HG03280 (cell line): ENCODE measurements at regions not wholly inside any gene's neighbourhood (a gene's known extent, or its start where the extent isn't known, plus 50 kb on each side); places are given as distances from the start of the nearest gene placed in this dataset.

Experiments
- ATAC-seq: cut with Tn5 transposase; IDR thresholded peaks from one replicate; pipeline ENCODE4 v1.9.1; 2021; ENCODE audit warnings: mild to moderate bottlenecking, moderate library complexity; ENCODE audit not compliant: unreplicated experiment

DNA sequence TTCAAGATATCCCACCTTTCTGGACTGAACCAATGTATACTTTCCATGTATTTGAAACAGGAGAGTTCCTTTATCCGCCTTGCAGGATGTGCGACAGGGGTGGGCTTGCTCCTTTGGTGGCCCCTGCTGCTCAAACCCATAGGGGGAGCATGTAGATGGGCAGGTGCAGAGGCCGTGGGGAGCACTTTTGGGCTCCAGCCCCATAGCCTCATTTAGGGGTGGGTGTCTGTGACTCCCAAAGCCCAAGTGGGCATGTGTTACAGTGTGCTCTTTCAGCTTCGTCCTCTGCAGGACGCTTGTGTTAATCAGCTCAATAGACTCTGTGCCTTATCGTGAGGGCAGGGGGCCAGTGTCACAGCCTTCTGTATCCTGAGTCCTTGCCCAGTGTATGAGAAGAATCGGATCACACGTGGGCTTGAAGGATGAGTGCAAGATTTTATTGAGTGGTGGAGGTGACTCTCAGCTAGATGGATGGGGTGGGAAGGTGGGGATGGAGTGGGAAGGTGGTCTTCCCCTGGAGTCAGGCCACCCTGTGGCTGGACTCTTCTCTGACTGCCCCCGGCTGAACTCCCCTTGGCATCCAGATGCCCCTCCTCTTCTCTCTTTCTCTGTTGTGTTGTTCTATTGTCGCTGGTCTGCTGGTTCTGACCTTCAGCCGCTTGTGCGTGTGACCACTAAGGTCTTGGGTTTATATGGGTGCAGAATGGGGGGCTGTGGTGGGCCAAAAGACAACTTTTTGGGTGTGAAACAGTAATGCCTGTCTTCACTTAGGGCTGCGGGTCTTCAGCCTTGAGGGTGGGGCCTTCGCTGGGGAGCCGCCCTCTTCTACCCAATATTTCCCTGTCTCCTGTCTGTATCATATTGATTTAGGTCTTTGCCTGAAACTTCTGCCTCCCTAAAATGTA is 262.2 kb downstream of the GLRX3 start:
- ATAC-seq: no peak

DNA sequence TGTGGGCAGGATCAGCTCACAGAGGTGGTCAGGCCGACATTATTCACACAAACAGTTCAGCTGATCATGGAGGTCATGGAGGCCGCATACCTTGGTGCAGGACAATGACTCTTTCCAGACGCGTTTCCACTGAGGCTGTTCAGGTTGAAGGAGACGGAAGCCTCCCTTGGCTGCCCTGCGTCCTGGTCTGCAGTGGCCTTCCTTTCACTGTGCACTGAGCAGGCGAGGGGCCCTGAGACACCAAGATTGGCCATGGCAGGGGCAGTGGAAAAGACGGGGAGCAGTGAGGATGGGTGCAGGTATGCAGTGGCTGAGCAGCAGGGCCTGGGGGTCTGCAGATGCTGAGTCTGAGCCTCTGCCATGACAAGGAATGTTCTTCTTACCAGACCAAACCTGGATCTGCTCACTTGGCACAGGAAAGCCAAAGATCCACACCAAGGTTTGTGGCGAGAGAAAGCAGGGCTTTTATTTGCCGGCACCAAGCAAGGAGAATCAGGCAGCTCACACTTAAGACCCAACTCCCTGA is 263.3 kb downstream of the GLRX3 start:
- ATAC-seq: no peak

DNA sequence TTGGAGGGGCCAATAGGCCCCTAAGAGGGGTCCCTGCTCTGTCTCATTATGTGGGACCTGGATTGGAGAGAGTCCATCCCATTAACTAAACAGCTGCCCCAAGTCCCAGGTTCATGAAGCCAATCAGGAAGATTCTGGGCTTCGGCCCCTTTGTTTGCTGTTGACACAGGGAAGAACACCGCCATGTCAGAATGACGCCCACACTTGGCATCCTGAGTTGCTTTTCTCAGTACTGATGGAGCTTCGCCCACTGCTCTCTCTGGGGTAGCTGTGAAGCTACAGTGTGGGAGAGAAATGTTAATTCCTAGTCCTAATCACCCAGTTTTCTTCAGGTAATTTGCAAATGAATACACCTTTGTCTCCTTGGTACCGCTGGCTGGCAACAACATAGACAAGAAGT is 264.7 kb downstream of the GLRX3 start:
- ATAC-seq: no peak

DNA sequence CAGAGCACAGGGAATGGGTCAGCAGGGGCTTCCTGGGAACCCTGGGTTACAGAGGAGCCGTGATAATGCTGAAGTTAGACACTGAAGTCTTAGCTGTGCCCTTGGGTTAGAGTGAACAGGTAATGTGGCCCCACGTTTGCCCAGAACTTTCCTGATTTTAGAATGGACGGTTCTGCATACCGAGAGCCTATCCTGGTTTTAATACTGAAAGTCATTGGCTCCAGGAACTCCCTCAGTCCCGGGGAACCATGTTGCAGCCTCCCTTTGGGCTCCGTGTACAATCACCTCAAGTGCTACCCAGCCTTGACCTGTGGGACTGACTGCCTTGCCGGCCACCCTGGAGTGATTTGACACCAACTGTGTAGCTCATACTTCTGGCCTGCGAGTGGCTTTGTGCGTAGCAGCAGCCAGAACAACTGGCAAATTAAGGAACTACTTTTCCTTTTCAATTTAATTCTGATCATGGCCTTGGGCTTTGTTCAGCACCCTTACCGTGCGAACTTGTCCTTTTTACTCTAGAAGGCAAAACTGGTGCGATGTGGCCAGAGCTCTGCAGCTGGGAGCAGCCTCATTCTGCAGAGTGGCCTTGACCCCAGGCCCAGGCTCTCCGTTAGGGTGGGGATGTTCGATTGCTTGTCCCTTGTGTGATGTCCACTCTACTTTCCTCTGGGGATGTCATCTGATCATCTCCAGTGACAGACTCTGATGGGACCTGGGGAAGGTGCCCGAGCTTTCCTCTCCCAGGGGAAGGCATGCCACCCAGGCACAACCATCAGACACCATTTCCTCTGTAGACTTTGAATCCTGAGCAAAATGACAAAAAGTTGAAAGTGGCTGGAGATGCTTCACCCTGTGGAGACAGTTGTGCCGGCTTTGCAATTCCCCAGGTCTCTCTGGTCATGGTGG is 265.9 kb downstream of the GLRX3 start:
- no peak for ATAC-seq

DNA sequence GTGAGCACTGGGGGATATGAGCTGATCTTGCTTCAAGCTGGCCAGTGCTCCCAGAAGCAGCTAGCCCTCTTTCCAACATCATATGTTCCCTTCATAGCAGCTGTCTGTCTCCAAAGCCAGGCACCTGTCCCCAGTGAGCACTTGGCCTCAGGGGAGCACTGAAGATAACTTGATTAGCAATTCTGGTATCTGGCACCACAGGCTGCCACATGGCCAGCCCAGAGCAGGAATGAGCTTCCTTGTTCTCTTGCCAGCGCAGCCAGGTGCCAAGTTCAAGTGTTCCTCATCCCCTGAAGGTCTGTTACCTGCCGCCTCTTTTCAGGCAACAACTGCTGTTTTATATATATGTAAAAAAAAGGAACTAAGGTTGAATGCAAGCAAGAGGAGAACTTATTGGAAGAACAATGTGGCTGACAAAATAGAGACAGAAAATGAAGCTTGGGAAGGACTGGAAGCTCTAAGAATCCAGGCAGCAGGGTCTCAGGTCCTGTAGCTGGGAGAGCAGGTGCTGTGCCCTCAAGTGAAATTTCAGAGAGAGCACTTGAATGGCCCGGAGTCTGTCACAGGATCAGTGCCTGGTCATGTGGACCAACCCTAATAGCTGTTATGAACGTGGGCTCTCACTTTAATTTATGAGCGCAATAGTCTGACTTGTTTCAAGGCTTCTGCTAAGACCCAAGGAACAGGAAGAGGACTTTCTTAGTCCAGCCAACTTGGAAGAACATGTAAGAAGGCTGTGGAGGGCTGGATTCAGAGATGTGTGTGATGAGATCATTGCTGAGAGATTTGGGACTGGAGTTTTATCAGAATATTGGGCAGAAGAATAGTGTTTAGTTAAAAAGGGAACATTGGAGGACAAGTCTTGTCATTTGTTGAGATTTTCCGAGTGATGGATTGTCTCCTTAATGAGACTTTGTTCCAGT is 267.2 kb downstream of the GLRX3 start:
- no peak for ATAC-seq

DNA sequence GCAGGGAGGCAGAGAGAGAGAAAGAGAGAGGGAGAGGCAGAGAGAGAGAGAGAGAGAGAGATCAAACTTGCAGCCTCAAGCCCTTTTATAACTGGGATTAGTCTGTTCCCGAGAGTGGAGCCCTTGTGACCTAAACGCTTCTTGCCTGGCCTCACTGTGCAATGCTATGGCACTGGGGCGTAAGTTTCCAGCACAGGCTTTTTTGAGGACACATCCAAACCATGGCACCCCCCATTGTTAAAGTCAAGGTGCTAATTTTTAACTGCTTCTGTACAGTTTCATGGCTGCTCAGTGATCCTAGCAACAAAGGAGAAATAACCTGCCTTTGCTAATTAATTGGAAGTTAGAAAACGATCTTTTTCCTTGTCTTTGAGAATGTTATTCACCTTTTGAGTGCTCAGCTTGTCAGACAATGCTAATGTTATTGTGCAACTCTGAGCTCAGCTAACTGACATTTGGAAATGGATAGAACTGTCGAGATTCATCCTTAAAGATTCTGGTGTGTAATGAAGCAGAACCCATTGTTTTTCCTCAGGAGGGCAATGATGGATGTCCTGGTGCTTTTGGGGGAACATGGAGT is 268.4 kb downstream of the GLRX3 start:
- no peak for ATAC-seq

DNA sequence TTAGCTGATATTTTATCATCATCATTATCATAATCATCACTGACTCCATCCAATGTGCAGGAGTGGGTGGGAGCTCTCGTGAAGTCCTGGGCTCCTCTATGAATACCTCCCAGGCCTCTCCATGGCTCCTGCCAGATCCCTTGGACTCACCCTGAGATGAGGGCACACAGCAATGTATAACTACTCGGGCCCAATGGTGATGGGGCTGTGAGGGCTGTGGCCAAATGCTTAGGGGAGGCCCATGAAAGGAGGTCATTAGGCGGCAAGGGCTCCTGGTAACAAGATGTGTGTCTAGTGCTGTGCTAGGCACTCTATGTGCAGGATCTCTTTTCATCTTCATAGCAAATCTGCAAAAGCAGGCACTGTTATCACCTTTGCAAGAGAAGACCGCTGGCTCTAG is 270.9 kb downstream of the GLRX3 start:
- no peak for ATAC-seq

DNA sequence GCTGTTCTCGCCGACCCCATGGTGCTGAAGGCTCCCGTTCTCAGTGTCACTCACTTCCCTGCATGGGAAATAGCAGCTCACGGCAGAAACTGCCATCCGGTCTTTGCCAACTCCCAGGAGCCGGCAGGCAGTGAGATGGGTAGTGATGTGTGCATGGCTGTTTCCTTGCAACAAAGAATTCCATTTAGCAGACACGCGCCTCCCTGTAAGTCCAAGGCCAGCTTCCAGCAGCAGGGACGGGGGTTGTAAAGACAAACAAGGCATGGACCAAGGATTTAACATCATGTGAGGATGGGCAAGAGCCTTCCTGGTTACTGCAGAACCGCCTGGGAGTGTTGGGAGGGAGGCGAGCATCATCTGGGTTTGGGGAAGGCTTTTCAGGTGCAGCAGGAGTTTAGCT is 273.1 kb downstream of the GLRX3 start:
- ATAC-seq: no peak

DNA sequence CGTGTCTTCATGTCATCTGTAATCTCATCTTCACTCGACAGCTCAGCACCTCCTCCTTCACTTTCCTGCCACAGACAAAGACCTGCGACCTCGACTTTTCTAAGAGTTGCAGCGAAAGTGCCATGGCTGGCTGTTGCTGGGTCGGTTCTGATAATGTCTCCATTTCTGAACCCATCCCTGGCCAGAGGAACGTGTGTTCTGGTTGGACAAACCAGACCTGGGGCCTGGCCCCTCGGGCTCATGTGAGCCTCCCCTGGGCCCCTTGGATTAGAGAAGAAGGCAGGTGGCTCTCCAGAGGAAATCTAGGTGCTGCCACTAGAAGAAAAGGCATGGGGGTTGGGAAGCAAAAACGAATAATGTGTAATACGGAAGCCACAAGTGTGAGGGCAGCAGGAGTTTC is 273.7 kb downstream of the GLRX3 start:
- no peak for ATAC-seq

DNA sequence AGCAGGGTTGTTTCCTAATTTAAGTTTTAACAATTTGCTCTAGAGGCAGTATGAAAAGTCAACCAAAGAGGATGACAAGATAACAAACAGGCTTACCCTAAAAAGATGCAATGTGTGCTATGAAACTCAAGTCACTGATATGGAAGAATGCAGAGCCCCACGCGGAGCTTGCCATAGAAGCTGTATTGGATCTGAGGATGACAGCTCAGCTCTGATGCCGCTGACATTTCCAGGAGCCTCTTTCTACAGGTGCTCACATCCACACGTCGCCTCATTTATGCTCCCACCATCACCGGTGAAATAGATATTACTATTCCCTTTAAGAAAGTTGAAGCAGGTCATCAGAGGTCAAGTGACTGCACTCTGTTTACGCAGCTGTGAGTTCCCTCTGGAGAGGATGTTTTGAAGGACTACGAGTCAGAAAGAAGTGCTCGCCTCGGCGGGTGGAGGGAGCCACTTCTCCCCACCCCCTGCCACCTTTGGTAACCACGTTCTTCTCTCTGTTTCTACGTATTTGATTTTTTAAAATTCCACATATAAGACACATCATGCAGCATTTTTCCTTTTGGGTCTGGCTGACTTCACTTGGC is 275.4 kb downstream of the GLRX3 start:
- ATAC-seq: no peak

DNA sequence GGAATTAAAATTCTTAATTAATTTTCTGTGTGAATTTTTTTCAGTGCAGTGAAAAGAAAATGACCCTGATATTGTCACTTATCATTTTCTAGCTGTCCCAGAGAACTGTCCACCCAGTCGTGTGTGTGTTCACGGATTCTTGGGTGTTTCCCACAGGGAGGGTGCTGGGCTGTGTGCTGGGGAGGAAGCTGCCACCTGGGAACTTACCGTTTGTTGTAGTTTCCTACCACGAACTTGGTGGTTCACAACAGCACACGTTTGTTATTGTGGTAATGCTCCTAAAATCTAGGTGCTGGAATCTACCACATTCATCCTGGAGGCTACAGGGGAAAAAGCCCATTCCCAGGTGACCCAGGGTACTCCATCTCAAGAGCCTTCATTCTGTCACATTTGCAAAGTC is 276.1 kb downstream of the GLRX3 start:
- ATAC-seq: no peak

DNA sequence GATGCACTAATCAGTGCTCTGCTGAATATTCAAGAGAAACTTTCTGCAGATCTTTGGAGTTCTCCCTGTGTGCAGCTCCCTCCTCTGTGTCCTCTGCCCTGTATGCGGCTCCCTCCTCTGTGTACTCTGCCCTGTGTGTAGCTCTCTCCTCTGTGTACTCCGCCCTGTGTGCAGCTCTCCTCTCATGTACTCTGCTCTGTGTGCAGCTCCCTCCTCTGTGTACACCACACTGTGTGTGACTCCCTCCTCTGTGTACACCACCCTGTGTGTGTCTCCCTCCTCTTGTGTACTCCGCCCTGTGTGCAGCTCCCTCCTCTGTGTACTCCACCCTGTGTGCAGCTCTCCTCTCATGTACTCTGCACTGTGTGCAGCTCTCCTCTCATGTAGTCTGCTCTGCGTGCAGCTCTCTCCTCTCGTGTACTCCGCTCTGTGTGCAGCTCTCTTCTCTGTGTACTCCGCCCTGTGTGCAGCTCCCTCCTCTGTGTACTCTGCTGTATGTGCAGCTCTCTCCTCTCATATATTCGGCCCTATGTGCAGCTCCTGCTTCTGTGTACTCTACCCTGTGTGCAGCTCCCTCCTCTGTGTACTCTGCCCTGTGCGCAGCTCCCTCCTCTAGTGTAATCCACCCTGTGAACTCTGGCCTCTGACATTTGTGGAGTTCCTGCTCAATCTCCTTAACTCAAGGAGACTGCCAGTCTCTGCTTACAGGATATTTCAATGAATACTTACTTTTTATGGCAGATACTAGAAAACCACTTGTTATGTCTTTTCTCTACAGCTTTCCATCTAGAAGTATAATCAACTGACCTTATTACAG is 280.4 kb downstream of the GLRX3 start:
- no peak for ATAC-seq

DNA sequence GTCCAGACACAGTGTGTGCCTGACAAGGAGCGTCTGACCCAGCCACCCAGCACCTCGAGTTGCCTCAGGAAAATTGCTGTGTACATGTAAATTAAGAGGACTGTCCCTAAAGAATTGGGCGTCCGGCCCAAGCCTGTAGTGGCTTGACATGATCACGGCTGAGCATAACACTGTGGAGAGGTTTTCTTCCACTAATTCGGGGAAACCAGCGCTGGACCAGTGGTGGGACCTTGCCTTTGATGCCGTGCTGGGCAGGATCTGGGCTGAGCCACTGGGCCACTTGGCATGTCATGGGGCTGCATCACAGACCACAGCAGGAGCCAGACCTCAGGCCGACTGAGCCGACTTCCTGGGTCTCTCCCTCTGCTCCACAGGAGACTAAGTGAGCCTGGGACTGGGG is 282.5 kb downstream of the GLRX3 start:
- ATAC-seq: no peak

DNA sequence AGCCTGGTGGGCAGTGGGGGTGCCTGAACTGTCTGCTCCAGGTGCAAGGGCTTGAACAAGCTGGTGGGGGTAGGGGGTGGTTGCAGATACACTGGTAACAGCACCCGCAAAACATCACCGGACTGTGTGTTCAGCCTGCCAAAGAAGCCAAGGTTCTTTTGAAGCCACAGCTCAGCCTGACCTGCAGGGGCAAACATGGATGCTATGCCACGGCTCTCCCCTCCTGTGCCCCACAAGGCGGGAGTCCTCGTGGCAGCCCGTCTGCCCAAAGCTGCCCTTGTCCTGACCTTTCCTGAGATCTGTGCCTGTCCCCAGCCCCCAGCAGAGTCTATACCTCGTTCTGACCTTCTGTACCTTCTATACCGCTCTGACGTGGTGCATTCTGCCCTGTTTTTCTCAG is 285.7 kb downstream of the GLRX3 start:
- no peak for ATAC-seq

DNA sequence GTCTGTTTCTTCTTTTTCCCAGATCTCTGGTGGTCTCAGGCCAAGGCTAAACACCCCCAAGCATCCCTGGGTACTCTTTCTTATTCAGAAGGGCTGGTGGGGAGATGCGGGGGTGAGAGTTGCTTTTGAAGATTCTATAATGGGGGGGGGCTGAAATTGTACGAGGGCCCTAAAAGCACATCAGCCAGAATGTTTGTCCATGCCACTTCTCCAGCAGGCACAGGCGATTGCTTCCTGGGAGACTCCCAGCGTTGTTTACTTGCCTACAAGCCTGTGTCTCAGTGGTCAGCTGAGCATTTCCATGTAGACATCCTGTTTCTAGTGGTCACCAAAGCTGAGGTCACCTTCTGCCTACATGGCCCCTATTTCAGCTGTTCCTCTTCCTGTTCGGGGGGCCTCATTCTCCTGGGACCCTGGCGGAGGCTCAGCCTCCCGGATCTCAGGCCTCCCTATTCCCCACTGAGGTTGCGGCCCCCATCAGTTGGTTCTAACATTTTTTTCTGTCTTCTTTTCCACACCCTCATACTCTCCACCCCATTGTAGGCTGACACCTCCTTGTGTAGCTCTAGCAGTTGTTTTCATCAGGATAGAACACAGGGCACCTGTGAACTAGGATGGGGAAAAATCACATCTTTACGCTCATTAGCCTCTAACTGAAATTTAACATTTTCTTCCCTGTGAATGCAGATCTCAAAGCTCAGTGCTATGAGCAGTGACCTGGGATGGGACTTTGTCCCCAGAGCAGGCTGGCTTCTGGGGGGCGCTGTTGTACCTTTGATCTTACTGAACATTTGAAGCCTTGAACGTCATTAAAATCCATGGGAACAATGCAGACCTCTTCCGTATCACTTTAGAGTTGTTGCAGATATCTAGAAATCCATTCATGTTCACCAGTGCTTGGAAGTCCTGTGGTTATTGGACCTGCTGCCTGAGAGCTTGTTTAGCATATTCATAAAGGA is 286.5 kb downstream of the GLRX3 start:
- ATAC-seq: no peak

DNA sequence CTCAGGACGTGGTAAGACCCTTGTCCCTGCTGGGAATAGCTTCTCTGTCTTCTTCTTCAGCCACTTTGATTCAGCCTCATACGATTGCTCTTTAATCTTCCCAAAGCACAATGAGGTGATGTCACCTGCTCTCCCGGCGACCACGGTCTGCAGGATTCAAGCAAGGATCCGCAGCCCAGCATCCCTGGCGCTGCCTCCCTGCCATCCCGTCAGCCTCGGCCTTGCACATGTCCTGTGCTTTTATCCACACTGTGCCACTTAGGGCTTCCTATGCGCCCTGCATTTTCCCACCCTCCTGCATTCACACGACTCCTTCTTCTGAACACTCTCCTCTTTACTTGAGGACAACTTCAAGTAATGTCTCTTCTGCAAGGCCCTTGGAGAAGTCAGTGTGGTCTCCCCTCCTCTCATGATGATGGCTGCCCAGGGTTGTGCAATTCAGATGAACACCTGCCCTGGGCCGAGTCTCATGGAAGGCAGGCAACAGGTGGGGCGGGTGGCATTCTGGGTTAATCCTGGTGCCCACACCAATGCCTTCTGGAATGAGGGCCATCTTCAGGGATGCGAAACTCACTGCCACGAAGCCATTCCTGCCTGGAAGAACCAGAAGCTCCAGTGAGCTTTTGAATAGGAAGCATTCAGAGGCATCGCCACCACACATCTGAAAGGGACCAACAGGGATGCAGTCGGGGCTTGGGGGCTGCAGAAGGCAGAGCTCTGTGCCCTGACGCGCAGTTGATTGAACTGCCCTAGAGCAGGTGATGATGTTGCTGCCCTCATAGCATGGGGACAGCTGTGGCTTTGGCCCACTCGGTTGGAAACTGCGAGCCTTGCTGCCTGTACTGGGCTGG is 287.5 kb downstream of the GLRX3 start:
- ATAC-seq: no peak

DNA sequence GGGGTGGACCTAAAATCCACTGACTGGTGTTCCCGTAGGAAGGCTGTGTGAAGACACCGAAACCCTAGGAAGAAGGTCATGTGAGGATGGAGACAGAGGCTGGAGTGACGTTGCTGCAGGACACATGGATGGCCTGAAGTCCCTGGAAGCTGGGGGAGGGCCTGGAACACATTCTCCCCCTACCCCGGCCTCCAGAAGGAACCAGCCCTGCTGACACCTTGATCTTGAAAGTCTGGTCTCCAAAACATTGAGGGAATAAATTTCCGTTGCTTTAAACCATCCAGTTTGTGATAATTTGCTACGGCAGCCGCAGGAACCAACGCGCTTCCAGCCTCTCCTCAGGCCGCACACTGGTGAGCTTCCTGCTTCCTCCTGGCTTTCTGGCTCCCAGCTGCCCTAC is 288.2 kb downstream of the GLRX3 start:
- ATAC-seq: no peak
